HepG2 (cell line): ENCODE measurements at regions not wholly inside any gene's neighbourhood (a gene's known extent, or its start where the extent isn't known, plus 50 kb on each side); places are given as distances from the start of the nearest gene placed in this dataset.

Experiments used
- ARID2 ChIP-seq: sonication (generic); formaldehyde crosslinking; IDR thresholded peaks from 2 replicates; pipeline ENCODE4 v1.8.1; 2022; ENCODE audit warnings: mild to moderate bottlenecking, missing genetic modification reagents, borderline replicate concordance
- CTCF ChIP-seq: sonication (generic); formaldehyde crosslinking; IDR thresholded peaks from 2 replicates; pipeline ENCODE4 v1.5.0; 2020; ENCODE audit warnings: mild to moderate bottlenecking, missing genetic modification reagents, moderate library complexity
- KLF9 ChIP-seq: IDR thresholded peaks from 2 replicates; pipeline ENCODE4 v1.6.1; 2016; ENCODE audit warnings: low read depth
- NR2C2 ChIP-seq: sonication (generic); formaldehyde crosslinking; IDR thresholded peaks from 2 replicates; pipeline ENCODE4 v1.4.0; 2020; ENCODE audit warnings: missing genetic modification reagents, mild to moderate bottlenecking, moderate library complexity, borderline replicate concordance
- PAWR ChIP-seq: sonication (generic); formaldehyde crosslinking; IDR thresholded peaks from 2 replicates; pipeline ENCODE4 v1.4.0; 2020; ENCODE audit warnings: missing genetic modification reagents, mild to moderate bottlenecking, borderline replicate concordance
- TCF7 ChIP-seq: sonication (generic); IDR thresholded peaks from 2 replicates; pipeline ENCODE4 v1.6.1; 2016; ENCODE audit warnings: antibody characterized with exemption, low read depth
- ZNF274 ChIP-seq: sonication (generic); formaldehyde crosslinking; IDR thresholded peaks from 2 replicates; pipeline ENCODE4 v1.5.1; 2020; ENCODE audit warnings: mild to moderate bottlenecking, missing genetic modification reagents

DNA sequence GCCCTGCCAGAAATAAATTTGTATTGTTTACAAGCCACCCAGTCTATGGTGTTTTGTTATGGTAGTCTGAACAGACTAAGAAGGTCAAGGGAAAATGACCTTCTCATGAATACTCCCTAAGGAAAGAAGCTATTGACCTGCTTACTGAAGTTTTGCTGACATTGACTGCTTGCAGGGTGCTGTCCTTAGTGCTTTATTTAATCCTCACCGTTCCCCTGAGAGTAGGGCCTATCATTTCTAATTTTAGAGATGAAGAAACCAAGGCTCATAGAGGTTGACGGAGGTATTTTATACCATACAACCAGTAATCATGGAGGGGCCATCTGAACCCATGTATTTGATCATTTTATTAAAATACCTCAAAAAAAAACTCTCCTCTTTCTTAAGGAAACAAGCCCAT lies 66.7 kb upstream of the INCENP start:
- TF ChIP-seq ARID2 (CRISPR knock-in tag) (no peak), CTCF (CRISPR knock-in tag) (no peak), NR2C2 (CRISPR knock-in tag) (no peak), PAWR (CRISPR knock-in tag) (no peak), TCF7 (no peak), KLF9 (CRISPR knock-in tag) (no peak), ZNF274 (CRISPR knock-in tag) (no peak)
